Endodermal cell (in vitro differentiated cells): ENCODE measurements at regions not wholly inside any gene's neighbourhood (a gene's known extent, or its start where the extent isn't known, plus 50 kb on each side); places are given as distances from the start of the nearest gene placed in this dataset.

ENCODE experiments used
- DNase-seq: peaks from one replicate; pipeline ENCODE4 v3.0.0-alpha.2; 2017
- H3K27ac ChIP-seq: 2 replicates; pipeline ENCODE4 v1.5.1; 2013; ENCODE audit warnings: mild to moderate bottlenecking, low read depth, low read length, moderate library complexity
- H3K27me3 ChIP-seq: 2 replicates; pipeline ENCODE4 v1.6.1; 2013; ENCODE audit warnings: mild to moderate bottlenecking, low read length, moderate library complexity; ENCODE audit not compliant: insufficient read depth, control insufficient read depth, poor library complexity, severe bottlenecking
- H3K36me3 ChIP-seq: 2 replicates; pipeline ENCODE4 v1.7.0; 2013; ENCODE audit warnings: mild to moderate bottlenecking, low read length, moderate library complexity; ENCODE audit not compliant: control insufficient read depth, insufficient read depth
- H3K4me1 ChIP-seq: one replicate; pipeline ENCODE4 v1.7.0; 2013; ENCODE audit warnings: low read length; ENCODE audit not compliant: control insufficient read depth, insufficient read depth
- H3K4me3 ChIP-seq: 2 replicates; pipeline ENCODE4 v1.5.1; 2013; ENCODE audit warnings: mild to moderate bottlenecking, low read length, moderate library complexity
- H3K9ac ChIP-seq: 2 replicates; pipeline ENCODE4 v1.6.1; 2013; ENCODE audit warnings: mild to moderate bottlenecking, low read length, moderate library complexity; ENCODE audit not compliant: poor library complexity, severe bottlenecking; ENCODE audit errors: extremely low read depth
- H3K9me3 ChIP-seq: 2 replicates; pipeline ENCODE4 v1.6.1; 2013; ENCODE audit warnings: mild to moderate bottlenecking, low read length, moderate library complexity; ENCODE audit not compliant: control insufficient read depth
- H3K27ac Mint-ChIP-seq: 2 replicates; pipeline ENCODE4 v1.8.0; 2020; ENCODE audit warnings: mixed read lengths
- H3K27me3 Mint-ChIP-seq: 2 replicates; pipeline ENCODE4 v1.8.0; 2021; ENCODE audit warnings: mild to moderate bottlenecking, mixed read lengths; ENCODE audit not compliant: insufficient read depth
- H3K36me3 Mint-ChIP-seq: 2 replicates; pipeline ENCODE4 v1.8.0; 2020; ENCODE audit warnings: low read depth, mixed read lengths
- H3K4me1 Mint-ChIP-seq: 2 replicates; pipeline ENCODE4 v1.8.0; 2020; ENCODE audit warnings: mixed read lengths
- H3K4me3 Mint-ChIP-seq: 2 replicates; pipeline ENCODE4 v1.8.0; 2020; ENCODE audit warnings: mild to moderate bottlenecking, moderate library complexity, mixed read lengths
- H3K9me3 Mint-ChIP-seq: 2 replicates; pipeline ENCODE4 v1.8.0; 2020; ENCODE audit warnings: mild to moderate bottlenecking, mixed read lengths
- WGBS, 2 experiments: methylation state at CpG; one replicate each; pipeline versions ENCODE4 v1.1.5 to v1.1.7; 2013; ENCODE audit warnings: missing lambda C conversion rate in 2 of 2, mixed read lengths in 1 of 2; ENCODE audit not compliant: insufficient coverage in 1 of 2, insufficient read length in 1 of 2; 5-methylcytosine and 5-hydroxymethylcytosine counted together
- TF ChIP-seq, protein P1 (sequence below): fragments of 200-600 bp; sonication (generic); conservative IDR thresholded peaks from 2 replicates; pipeline ENCODE4 v1.5.0; 2021; ENCODE audit warnings: antibody characterized with exemption, mild to moderate bottlenecking

GRCh38 chr4:135824759-135825296 is 1623.2 kb upstream of the PABPC4L start:
- H3K4me1 Mint-ChIP-seq: peaks cover 10% of the 10 kb centered on the region
- DNase-seq: no peak
- no peak overlapping the region for H3K4me3 Mint-ChIP-seq
- no peaks in the 10 kb centered on the region for H3K27me3 Mint-ChIP-seq
- H3K9me3 ChIP-seq: no peaks in the 10 kb centered on the region
- H3K36me3 ChIP-seq: no peaks in the 10 kb centered on the region
- H3K36me3 Mint-ChIP-seq: no peaks in the 10 kb centered on the region
- H3K27ac ChIP-seq: no peak overlapping the region
- peaks cover 3% of the 10 kb centered on the region for H3K4me1 ChIP-seq
- no peaks in the 10 kb centered on the region for H3K27me3 ChIP-seq
- H3K9me3 Mint-ChIP-seq: no peaks in the 10 kb centered on the region
- TF ChIP-seq, protein P1, sequence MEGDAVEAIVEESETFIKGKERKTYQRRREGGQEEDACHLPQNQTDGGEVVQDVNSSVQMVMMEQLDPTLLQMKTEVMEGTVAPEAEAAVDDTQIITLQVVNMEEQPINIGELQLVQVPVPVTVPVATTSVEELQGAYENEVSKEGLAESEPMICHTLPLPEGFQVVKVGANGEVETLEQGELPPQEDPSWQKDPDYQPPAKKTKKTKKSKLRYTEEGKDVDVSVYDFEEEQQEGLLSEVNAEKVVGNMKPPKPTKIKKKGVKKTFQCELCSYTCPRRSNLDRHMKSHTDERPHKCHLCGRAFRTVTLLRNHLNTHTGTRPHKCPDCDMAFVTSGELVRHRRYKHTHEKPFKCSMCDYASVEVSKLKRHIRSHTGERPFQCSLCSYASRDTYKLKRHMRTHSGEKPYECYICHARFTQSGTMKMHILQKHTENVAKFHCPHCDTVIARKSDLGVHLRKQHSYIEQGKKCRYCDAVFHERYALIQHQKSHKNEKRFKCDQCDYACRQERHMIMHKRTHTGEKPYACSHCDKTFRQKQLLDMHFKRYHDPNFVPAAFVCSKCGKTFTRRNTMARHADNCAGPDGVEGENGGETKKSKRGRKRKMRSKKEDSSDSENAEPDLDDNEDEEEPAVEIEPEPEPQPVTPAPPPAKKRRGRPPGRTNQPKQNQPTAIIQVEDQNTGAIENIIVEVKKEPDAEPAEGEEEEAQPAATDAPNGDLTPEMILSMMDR: no peak
- H3K9ac ChIP-seq: no peak overlapping the region
- WGBS, 2 experiments: 92% methylated on average over 3 of the region's 3 CpGs; no CpG with 5 or more reads in 1 of the 2 experiments
- no peak overlapping the region for H3K27ac Mint-ChIP-seq
- H3K4me3 ChIP-seq: no peak overlapping the region

GRCh38 chr4:135804785-135805184 is 1603.2 kb upstream of the PABPC4L start:
- no peak overlapping the region for H3K4me3 ChIP-seq
- Mint-ChIP-seq H3K27ac (no peak overlapping the region), H3K9me3 (no peaks in the 10 kb centered on the region), H3K4me1 (no peaks in the 10 kb centered on the region), H3K27me3 (no peaks in the 10 kb centered on the region), H3K4me3 (no peak overlapping the region), H3K36me3 (no peaks in the 10 kb centered on the region)
- no peak overlapping the region for H3K9ac ChIP-seq
- TF ChIP-seq, protein P1: no peak
- 87 to 88% methylated on average over 2 to 3 of the region's 3 CpGs for WGBS, 2 experiments
- DNase-seq: no peak
- no peaks in the 10 kb centered on the region for H3K4me1 ChIP-seq
- no peaks in the 10 kb centered on the region for H3K9me3 ChIP-seq
- H3K27ac ChIP-seq: no peak overlapping the region
- no peaks in the 10 kb centered on the region for H3K36me3 ChIP-seq
- no peaks in the 10 kb centered on the region for H3K27me3 ChIP-seq

GRCh38 chr4:135777361-135777760 is 1575.8 kb upstream of the PABPC4L start:
- Mint-ChIP-seq H3K36me3 (no peaks in the 10 kb centered on the region), H3K27ac (no peak overlapping the region), H3K9me3 (no peaks in the 10 kb centered on the region), H3K4me1 (no peaks in the 10 kb centered on the region), H3K27me3 (no peaks in the 10 kb centered on the region), H3K4me3 (no peak overlapping the region)
- TF ChIP-seq, protein P1: no peak
- H3K4me1 ChIP-seq: no peaks in the 10 kb centered on the region
- H3K9me3 ChIP-seq: no peaks in the 10 kb centered on the region
- DNase-seq: no peak
- H3K27me3 ChIP-seq: no peaks in the 10 kb centered on the region
- no peak overlapping the region for H3K27ac ChIP-seq
- 100% methylated on average over 1 of the region's 1 CpG for WGBS, 2 experiments
- no peak overlapping the region for H3K4me3 ChIP-seq
- no peak overlapping the region for H3K9ac ChIP-seq
- H3K36me3 ChIP-seq: no peaks in the 10 kb centered on the region
